AG04450 (cell line): ENCODE measurements at regions not wholly inside any gene's neighbourhood (a gene's known extent, or its start where the extent isn't known, plus 50 kb on each side); places are given as distances from the start of the nearest gene placed in this dataset.

Source experiments
- CTCF ChIA-PET: fragments of 300-600, 350-600 bp; formaldehyde crosslinking; extraction: SDS; loops from one replicate; lab custom pipeline; 2022; ENCODE audit warnings: antibody characterized with exemption, inconsistent platforms; lab: Charles Lee
- POLR2A ChIA-PET: fragments of 350-600 bp; formaldehyde crosslinking; extraction: SDS; loops from one replicate; lab custom pipeline; 2021; ENCODE audit warnings: antibody characterized with exemption, inconsistent platforms; lab: Yijun Ruan, JAX
- DNase-seq: peaks from one replicate; pipeline ENCODE4 v3.0.0-alpha.2; 2011; ENCODE audit warnings: low read depth, low spot score
- H3K27ac ChIP-seq: one replicate; pipeline ENCODE4 v1.5.1; 2012; ENCODE audit warnings: low read depth, low read length, control low read depth
- H3K27me3 ChIP-seq: one replicate; pipeline ENCODE4 v1.6.0; 2012; ENCODE audit warnings: low read length; ENCODE audit not compliant: control insufficient read depth, insufficient read depth
- H3K4me3 ChIP-seq: 2 replicates; pipeline ENCODE4 v1.5.1; 2011; ENCODE audit warnings: mild to moderate bottlenecking, low read depth, low read length, control low read depth
- H3K9me3 ChIP-seq: 2 replicates; pipeline ENCODE4 v1.5.1; 2012; ENCODE audit warnings: low read length; ENCODE audit not compliant: control insufficient read depth, insufficient read depth
- TF ChIP-seq, protein P1 (sequence below): IDR thresholded peaks from 2 replicates; pipeline ENCODE4 v1.5.1; 2011; ENCODE audit warnings: low read depth, low read length, control low read depth, inconsistent platforms

DNA sequence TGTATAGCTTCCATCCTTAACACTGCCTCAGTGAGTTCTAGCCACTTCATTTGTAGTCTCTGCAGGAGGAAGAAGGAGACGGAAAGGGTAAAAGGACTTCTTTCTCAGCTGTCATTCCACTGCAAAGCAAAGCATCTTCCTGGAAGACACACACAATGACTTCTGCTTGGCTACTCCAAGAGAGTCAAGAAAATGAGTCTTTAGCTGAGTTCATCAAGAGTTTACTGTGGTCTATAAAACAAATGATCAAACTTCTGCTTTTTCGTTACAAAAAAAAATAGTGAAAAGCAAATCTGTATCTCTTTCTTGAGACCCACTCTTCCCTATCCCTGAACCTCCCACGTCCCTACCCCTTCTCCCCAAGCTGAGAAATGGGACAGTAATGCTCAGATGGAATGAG, 205.0 kb upstream of the AHR start:
- no peaks in the 10 kb centered on the region for H3K9me3 ChIP-seq
- DNase-seq, result no peak
- POLR2A ChIA-PET, result no interaction called here
- H3K27ac ChIP-seq, result no peak overlapping the region
- no peak overlapping the region for H3K4me3 ChIP-seq
- CTCF ChIA-PET, result no interaction called here
- H3K27me3 ChIP-seq, result no peaks in the 10 kb centered on the region
- TF ChIP-seq, protein P1, sequence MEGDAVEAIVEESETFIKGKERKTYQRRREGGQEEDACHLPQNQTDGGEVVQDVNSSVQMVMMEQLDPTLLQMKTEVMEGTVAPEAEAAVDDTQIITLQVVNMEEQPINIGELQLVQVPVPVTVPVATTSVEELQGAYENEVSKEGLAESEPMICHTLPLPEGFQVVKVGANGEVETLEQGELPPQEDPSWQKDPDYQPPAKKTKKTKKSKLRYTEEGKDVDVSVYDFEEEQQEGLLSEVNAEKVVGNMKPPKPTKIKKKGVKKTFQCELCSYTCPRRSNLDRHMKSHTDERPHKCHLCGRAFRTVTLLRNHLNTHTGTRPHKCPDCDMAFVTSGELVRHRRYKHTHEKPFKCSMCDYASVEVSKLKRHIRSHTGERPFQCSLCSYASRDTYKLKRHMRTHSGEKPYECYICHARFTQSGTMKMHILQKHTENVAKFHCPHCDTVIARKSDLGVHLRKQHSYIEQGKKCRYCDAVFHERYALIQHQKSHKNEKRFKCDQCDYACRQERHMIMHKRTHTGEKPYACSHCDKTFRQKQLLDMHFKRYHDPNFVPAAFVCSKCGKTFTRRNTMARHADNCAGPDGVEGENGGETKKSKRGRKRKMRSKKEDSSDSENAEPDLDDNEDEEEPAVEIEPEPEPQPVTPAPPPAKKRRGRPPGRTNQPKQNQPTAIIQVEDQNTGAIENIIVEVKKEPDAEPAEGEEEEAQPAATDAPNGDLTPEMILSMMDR, result no peak

DNA sequence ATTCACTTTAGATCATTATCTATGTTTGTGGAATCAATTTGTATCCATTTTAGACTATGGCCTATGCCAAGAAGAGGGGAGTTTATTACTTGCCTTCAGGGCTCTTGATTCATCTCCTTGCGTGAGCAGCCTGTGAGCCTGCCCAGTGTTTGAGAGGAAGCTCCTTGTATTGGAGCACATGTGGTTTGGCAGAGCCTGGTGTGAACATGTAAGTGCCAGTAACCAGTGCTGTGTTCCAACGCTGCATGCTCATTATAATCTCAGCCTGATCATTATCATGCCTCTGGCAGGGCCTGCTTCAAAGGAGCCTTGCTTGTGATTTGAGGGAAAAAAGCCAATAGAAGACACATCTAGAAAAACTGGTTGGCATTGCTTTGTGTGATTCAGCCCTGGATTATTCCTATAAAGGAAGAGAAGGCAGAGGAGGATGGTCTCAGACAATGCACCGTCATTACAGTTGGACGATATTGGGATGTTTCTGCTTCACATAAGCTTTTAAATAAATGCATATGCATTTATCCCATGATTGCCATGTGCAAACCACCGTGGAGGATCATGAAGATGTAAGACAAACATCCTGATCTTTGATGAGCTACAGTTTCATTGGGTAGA, 203.4 kb upstream of the AHR start:
- Histone ChIP-seq H3K27ac (no peak overlapping the region), H3K9me3 (no peaks in the 10 kb centered on the region), H3K27me3 (no peaks in the 10 kb centered on the region), H3K4me3 (no peak overlapping the region)
- ChIA-PET POLR2A (no interaction called here), CTCF (no interaction called here)
- TF ChIP-seq, protein P1, result no peak
- DNase-seq, result no peak

DNA sequence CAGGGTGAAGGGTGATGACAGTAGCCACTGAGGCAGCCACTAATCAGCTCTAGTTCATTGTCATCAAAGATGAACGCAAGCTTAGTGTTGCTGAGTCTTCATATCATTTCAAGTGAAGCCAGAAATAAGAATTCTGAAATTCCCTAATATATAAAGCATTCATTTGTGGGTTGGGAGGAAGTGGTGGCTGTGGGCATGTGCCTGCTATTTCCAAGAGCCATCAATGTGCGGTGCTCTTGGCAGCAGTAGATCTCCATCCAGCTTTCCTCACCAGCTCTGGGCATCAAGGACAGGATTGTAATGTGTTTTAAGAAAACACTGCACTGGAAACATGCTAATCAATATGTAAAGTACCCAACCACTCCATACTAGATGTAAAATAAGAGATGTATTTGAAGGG, 202.5 kb upstream of the AHR start:
- TF ChIP-seq, protein P1, result no peak
- H3K4me3 ChIP-seq, result no peak overlapping the region
- H3K9me3 ChIP-seq, result no peaks in the 10 kb centered on the region
- ChIA-PET CTCF (interaction anchor here (1.0 to 2.2 kb wide), 2 partner anchors 33 to 113 kb away, joined by 3 to 8 read pairs; no protein-coding TSS in a partner anchor), POLR2A (no interaction called here)
- DNase-seq, result no peak
- H3K27me3 ChIP-seq, result no peaks in the 10 kb centered on the region
- no peak overlapping the region for H3K27ac ChIP-seq

DNA sequence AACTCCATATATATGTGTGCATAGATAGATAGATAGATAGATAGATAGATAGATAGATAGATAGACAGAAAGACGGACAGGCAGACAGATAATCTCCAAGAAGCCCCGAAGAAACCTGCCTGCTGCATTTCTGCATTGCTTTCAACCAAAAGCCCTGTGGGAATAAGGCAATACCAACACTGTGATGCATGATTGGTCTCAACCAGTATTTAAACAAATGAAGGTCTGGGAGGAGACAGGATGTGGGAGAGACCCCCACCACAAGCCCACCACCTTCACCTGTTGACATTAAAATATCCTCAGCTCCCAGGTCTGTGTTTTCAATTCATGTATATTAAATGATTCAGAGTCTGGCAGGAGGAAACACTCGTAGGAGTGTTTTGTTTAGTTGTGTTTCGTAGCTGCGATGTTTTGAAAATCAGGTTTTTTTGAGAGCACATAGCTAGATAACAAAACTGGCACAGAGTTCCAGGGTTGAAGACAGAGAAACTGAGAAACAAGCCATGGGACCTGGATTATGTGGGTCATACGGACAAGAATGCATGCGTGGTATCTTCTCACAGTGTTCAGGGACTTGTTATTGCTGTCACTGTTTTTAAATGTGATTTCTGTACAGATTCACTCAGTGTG, 200.7 kb upstream of the AHR start:
- no peak overlapping the region for H3K27ac ChIP-seq
- H3K4me3 ChIP-seq, result no peak overlapping the region
- ChIA-PET POLR2A (no interaction called here), CTCF (interaction anchor here (2.2 kb wide), 1 partner anchor 35 kb away, joined by 8 read pairs; no protein-coding TSS in a partner anchor)
- no peaks in the 10 kb centered on the region for H3K27me3 ChIP-seq
- TF ChIP-seq, protein P1, result no peak
- peaks cover 3% of the 10 kb centered on the region; the same call in 1 of the 2 replicates for H3K9me3 ChIP-seq
- DNase-seq, result no peak

DNA sequence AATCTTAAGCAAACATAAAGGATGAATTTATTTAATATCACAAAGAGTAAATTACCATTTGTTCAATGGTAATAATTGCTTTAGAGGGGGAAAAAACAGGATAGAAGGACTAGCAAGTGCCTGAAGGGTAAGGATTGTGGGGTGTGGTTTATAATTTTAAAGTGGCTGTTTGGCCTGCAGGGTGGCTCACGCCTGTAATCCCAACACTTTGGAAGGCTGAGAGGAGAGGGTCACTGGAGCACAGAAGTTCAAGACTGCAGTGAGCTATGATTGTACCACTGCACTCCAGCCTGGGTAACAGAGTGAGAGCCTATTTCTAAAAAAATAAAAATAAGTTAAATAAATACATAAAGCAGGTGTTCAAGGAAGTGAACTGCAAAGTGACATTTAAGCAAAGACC, 199.9 kb upstream of the AHR start:
- POLR2A ChIA-PET, result no interaction called here

More for the DNA sequence above, 199.9 kb upstream of the AHR start:
- CTCF ChIA-PET, result interaction anchor here (1.2 kb wide), 1 partner anchor 116 kb away, joined by 3 read pairs; no protein-coding TSS in a partner anchor
- TF ChIP-seq, protein P1, result no peak
- H3K4me3 ChIP-seq, result no peak overlapping the region
- no peaks in the 10 kb centered on the region for H3K27me3 ChIP-seq
- H3K27ac ChIP-seq, result no peak overlapping the region
- DNase-seq, result no peak
- H3K9me3 ChIP-seq, result peaks cover 3% of the 10 kb centered on the region; the same call in 1 of the 2 replicates
